ENCODE measurements at regions not wholly inside any gene's neighbourhood (a gene's known extent, or its start where the extent isn't known, plus 50 kb on each side); places are given as distances from the start of the nearest gene placed in this dataset.

- DNase-seq (ENCODE audit: low read depth): no peak
- in situ Hi-C loops (cut with HindIII; ENCODE audit: low pct_unique_long_range_greater_than_20kb, low sequenced_read_pairs): no loop called here
Observed at GRCh38 chr12:29086325-29087271, 62.5 kb upstream of the FAR2 start.

DNA sequence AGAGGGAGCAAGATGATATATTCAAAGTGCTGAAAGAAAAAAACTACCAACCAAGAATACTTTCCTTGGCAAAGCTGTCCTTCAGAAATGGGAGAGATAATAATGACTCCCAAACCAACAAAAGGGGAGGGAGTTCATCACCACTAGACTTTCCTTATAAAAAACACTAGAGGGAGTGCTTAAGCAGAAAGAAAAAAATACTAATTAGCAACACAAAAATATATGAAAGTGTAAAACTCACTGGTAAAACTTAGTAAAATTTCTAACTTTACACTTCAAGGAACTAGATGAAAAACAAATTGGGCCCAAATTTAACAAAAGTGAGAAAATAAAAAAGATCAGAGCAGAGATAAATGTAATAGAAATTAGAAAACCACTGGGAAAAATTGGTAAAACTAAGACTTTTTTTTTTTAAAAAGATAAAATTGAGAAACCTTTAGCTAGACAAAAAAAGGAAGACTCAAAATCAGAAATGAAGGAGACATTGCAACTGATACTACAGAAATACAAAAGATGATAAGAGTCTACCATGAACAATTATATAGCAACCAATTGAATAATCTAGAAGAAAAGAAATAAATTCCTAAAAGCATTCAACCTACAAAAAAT lies 60.4 kb upstream of the FAR2 start:
- in situ Hi-C loops (cut with HindIII; ENCODE audit: low pct_unique_long_range_greater_than_20kb, low sequenced_read_pairs): no loop called here
- DNase-seq (ENCODE audit: low read depth): peak; percentile 20
